NB4 (cell line): ENCODE measurements at regions not wholly inside any gene's neighbourhood (a gene's known extent, or its start where the extent isn't known, plus 50 kb on each side); places are given as distances from the start of the nearest gene placed in this dataset.

Experiments used
- CTCF ChIP-seq: IDR thresholded peaks from one replicate; pipeline ENCODE4 v1.5.1; 2012; ENCODE audit warnings: low read depth, low read length
- MYC ChIP-seq: IDR thresholded peaks from 2 replicates; pipeline ENCODE4 v1.6.1; 2011; ENCODE audit warnings: low read depth, low read length
- POLR2A ChIP-seq: IDR thresholded peaks from 2 replicates; pipeline ENCODE4 v1.6.1; 2011; ENCODE audit warnings: mild to moderate bottlenecking; ENCODE audit not compliant: insufficient read length; ENCODE audit errors: extremely low read depth

GRCh38 chr17:77064598-77064997 is 76.2 kb upstream of the SEC14L1 start:
- TF ChIP-seq CTCF (no peak), POLR2A (no peak), MYC (no peak)
